ENCODE measurements at regions not wholly inside any gene's neighbourhood (a gene's known extent, or its start where the extent isn't known, plus 50 kb on each side); places are given as distances from the start of the nearest gene placed in this dataset.

DNA sequence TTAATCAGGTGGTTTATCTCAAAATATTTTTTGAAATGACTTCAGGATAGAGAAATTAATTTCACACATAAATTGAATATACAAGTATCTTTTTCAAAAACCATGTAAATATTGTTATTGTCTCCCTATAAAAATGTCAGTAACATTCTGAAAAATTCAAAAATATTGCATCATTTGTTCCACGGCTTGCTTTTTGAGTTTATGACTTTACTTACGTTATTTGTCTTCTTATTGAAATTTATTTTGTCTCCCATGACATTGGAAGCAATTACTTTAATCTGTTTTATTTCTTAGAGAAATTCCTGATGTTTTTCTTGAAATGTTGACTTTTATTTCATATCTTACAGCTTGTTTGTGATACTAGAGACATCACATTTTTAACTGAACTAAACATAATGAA, 56.9 kb upstream of the P2RY1 start:
- Histone ChIP-seq H3K9me3 (ENCODE audit: control insufficient read depth in 1 of 2, low read length in 2 of 2) (no peaks in the 10 kb centered on the region), H3K36me3 (ENCODE audit: control insufficient read depth in 1 of 2, insufficient read depth in 2 of 2, low read length in 2 of 2) (no peaks in the 10 kb centered on the region), H3K27ac (ENCODE audit: low read depth, low read length) (no peak overlapping the region), H3K4me3 (ENCODE audit: low read depth in 1 of 2, low read length in 2 of 2) (no peak overlapping the region), H3K9ac (ENCODE audit: low read depth in 1 of 2, low read length in 2 of 2) (no peak overlapping the region), H3K27me3 (ENCODE audit: control insufficient read depth in 1 of 2, insufficient read depth in 2 of 2, low read length in 2 of 2) (no peaks in the 10 kb centered on the region), H3K4me1 (ENCODE audit: control insufficient read depth in 1 of 2, insufficient read depth in 2 of 2, low read length in 2 of 2) (no peaks in the 10 kb centered on the region)

DNA sequence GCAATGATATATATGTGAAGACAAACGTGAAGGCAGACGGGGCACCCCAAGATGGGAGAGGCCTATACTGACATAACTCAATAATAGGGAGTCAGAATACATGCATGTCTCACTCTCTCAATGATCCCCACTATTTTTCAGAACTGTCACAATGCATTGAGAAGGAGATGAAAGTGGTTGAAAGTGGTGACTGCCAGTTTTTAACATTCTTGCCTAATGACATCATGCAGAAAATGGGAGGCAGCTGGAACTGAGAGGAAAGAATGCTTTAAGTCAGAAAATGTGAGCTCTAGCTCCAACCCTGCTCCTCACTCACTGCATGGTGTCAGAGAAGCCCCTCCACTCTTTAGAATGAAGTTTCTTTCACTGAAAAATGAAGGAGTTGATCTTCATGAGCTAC, 55.3 kb upstream of the P2RY1 start:
- no peak overlapping the region for H3K4me3 ChIP-seq (ENCODE audit: low read depth in 1 of 2, low read length in 2 of 2)
- H3K9ac ChIP-seq (ENCODE audit: low read depth in 1 of 2, low read length in 2 of 2), result no peak overlapping the region
- no peaks in the 10 kb centered on the region for H3K9me3 ChIP-seq (ENCODE audit: control insufficient read depth in 1 of 2, low read length in 2 of 2)
- no peaks in the 10 kb centered on the region for H3K36me3 ChIP-seq (ENCODE audit: control insufficient read depth in 1 of 2, insufficient read depth in 2 of 2, low read length in 2 of 2)
- no peaks in the 10 kb centered on the region for H3K4me1 ChIP-seq (ENCODE audit: control insufficient read depth in 1 of 2, insufficient read depth in 2 of 2, low read length in 2 of 2)
- H3K27me3 ChIP-seq (ENCODE audit: control insufficient read depth in 1 of 2, insufficient read depth in 2 of 2, low read length in 2 of 2), result no peaks in the 10 kb centered on the region
- H3K27ac ChIP-seq (ENCODE audit: low read depth, low read length), result no peak overlapping the region

DNA sequence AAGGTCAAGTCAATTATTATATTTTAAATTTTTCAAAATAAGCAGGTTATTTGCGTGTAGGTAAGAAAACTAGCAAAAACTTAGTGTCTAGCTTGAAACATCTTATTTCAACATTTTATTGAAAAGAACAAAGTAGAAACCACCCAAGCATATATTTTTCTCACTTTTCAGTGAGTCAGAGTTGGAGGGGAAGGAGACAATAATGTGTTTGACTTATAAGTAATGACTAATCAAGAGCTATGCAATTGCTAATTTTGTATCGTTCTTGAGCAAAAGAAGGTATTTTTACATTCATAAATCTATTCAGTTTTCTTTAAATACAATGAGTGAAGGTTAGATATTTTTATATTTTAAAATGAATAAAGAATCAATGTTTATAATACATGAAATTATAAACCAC, 54.4 kb upstream of the P2RY1 start:
- Histone ChIP-seq H3K27ac (ENCODE audit: low read depth, low read length) (no peak overlapping the region), H3K9me3 (ENCODE audit: control insufficient read depth in 1 of 2, low read length in 2 of 2) (no peaks in the 10 kb centered on the region), H3K36me3 (ENCODE audit: control insufficient read depth in 1 of 2, insufficient read depth in 2 of 2, low read length in 2 of 2) (no peaks in the 10 kb centered on the region), H3K9ac (ENCODE audit: low read depth in 1 of 2, low read length in 2 of 2) (no peak overlapping the region), H3K27me3 (ENCODE audit: control insufficient read depth in 1 of 2, insufficient read depth in 2 of 2, low read length in 2 of 2) (no peaks in the 10 kb centered on the region), H3K4me3 (ENCODE audit: low read depth in 1 of 2, low read length in 2 of 2) (no peak overlapping the region), H3K4me1 (ENCODE audit: control insufficient read depth in 1 of 2, insufficient read depth in 2 of 2, low read length in 2 of 2) (no peaks in the 10 kb centered on the region)

DNA sequence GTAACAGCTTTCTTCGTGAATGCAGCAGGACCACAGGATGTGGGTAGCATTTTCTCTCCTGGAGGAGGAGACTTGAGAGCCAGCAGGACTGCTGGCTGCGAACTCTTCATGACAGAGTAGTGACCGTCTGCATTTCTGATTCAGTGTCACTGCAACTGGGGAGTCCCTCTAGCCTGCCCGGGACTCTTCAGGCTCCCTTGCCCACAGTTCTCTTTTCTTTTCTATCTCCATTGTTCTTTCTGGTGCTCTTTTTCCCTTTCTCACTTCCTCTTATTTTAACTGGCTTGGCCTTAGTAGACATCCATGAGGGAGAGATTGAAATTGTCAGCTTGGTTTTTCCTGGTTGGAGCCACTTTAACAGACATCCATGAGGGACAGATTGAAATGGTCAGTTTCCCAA, 49.9 kb upstream of the P2RY1 start:
- Histone ChIP-seq H3K4me3 (ENCODE audit: low read depth in 1 of 2, low read length in 2 of 2) (no peak overlapping the region), H3K36me3 (ENCODE audit: control insufficient read depth in 1 of 2, insufficient read depth in 2 of 2, low read length in 2 of 2) (no peaks in the 10 kb centered on the region), H3K27ac (ENCODE audit: low read depth, low read length) (no peak overlapping the region), H3K27me3 (ENCODE audit: control insufficient read depth in 1 of 2, insufficient read depth in 2 of 2, low read length in 2 of 2) (no peaks in the 10 kb centered on the region), H3K4me1 (ENCODE audit: control insufficient read depth in 1 of 2, insufficient read depth in 2 of 2, low read length in 2 of 2) (no peaks in the 10 kb centered on the region), H3K9me3 (ENCODE audit: control insufficient read depth in 1 of 2, low read length in 2 of 2) (peaks cover 0 to 5% of the 10 kb centered on the region in 2 donors), H3K9ac (ENCODE audit: low read depth in 1 of 2, low read length in 2 of 2) (no peak overlapping the region)

Data from duodenal mucosa (tissue), 2 donors.